Right lobe of liver (tissue), 6 donors: ENCODE measurements at regions not wholly inside any gene's neighbourhood (a gene's known extent, or its start where the extent isn't known, plus 50 kb on each side); places are given as distances from the start of the nearest gene placed in this dataset.
"Not testable (repeated sequence)": the region's sequence is repeated elsewhere in the genome, so short reads cannot be mapped to it uniquely, and the experiment has no call there.

Experiments used
- ATAC-seq, 4 donors: fragments of 200-7000 bp; cut with Tn5 transposase; one replicate each; pipeline ENCODE4 v1.9.1; 2020; ENCODE audit warnings: mild to moderate bottlenecking in 4 of 4, moderate library complexity in 4 of 4
- DNase-seq, 3 donors: peaks; one replicate each; pipeline ENCODE4 v3.0.0-alpha.2; 2020
- H3K27ac ChIP-seq, 3 donors: fragments of 200-600 bp; one replicate each; pipeline ENCODE4 v1.8.0; 2022
- H3K27me3 ChIP-seq, 2 donors: fragments of 200-600 bp; one replicate each; pipeline ENCODE4 v1.8.0; 2022
- H3K36me3 ChIP-seq, 4 donors: fragments of 200-600 bp; sonication (generic) in 1 of 4; one replicate each; pipeline versions ENCODE4 v1.5.1 to v1.8.0; 2017 to 2022; ENCODE audit warnings: control low read depth in 1 of 4
- H3K4me1 ChIP-seq, 4 donors: fragments of 200-600 bp; sonication (generic) in 1 of 4; one replicate each; pipeline versions ENCODE4 v1.5.1 to v1.8.0; 2017 to 2022; ENCODE audit warnings: control low read depth in 1 of 4
- H3K4me3 ChIP-seq, 3 donors: fragments of 200-600 bp; one replicate each; pipeline ENCODE4 v1.8.0; 2022
- H3K9me3 ChIP-seq, 4 donors: fragments of 200-600 bp; sonication (generic) in 1 of 4; one replicate each; pipeline versions ENCODE4 v1.5.1 to v1.8.0; 2017 to 2022; ENCODE audit warnings: control low read depth in 1 of 4
- POLR2A ChIP-seq: fragments of 450-650 bp; IDR thresholded peaks from one replicate; pipeline ENCODE4 v1.6.1; 2017; ENCODE audit warnings: antibody characterized with exemption, mild to moderate bottlenecking
- WGBS: methylation state at CpG from one replicate; pipeline ENCODE4 v1.1.6; 2018; ENCODE audit warnings: low coverage, low lambda C conversion rate; ENCODE audit not compliant: insufficient coverage; ENCODE audit errors: missing lambda C conversion rate; 5-methylcytosine and 5-hydroxymethylcytosine counted together
- intact Hi-C, 2 donors: fragments of 100-400 bp; cut with DNase I; formaldehyde crosslinking; loops; one replicate each; pipeline versions ENCODE4 v1.11.2 to v1.14.1; 2022
- TF ChIP-seq, protein P1 (sequence below), 4 donors: fragments of 200-600 bp in 3 of 4; fragments of 450-650 bp in 1 of 4; IDR thresholded peaks; one replicate each; pipeline versions ENCODE4 v1.5.1 to v1.8.0; 2016 to 2022; ENCODE audit warnings: antibody characterized with exemption in 4 of 4, mild to moderate bottlenecking in 2 of 4
- donor health status: DM: no; HTN: yes; CAD: no.
- donor health status: DM: no; HTN: no; CAD: no.
- donor health status: DM: no; HTN: no; CAD: no.
- donor health status: DM: no; HTN: yes; CAD: no.
- donor health status: DM: no; HTN: yes; CAD: no.

DNA sequence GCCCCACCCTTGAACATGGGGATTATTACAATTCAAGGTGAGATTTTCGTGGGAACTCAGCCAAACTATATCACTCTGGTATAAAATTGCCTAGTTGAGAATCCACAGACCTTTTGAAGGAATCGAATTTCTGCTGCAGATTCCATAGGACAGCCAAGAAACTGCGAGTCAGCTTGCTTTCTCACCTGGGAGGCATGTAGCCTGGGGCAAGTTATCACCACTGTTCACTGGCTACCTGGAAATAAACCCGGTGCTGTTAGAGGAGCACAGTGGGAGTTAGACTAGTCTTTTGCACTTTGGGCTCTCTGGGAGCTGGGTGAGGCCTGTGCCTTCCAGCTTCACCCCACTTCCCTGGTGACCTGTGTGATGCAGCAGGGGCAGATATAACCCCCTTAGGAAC lies 1043.5 kb downstream of the TDRD15 start:
- H3K27ac ChIP-seq, result no peak overlapping the region
- H3K4me1 ChIP-seq, result no peaks in the 10 kb centered on the region
- no peaks in the 10 kb centered on the region for H3K27me3 ChIP-seq
- WGBS, result 40% methylated on average over 2 of the region's 4 CpGs
- intact Hi-C loops, result no loop called here
- no peak overlapping the region for H3K4me3 ChIP-seq
- no peak for TF ChIP-seq POLR2A
- no peak for ATAC-seq
- no peaks in the 10 kb centered on the region for H3K36me3 ChIP-seq
- peaks cover 0 to 4% (median 0%) of the 10 kb centered on the region in 4 donors for H3K9me3 ChIP-seq
- no peak for DNase-seq

DNA sequence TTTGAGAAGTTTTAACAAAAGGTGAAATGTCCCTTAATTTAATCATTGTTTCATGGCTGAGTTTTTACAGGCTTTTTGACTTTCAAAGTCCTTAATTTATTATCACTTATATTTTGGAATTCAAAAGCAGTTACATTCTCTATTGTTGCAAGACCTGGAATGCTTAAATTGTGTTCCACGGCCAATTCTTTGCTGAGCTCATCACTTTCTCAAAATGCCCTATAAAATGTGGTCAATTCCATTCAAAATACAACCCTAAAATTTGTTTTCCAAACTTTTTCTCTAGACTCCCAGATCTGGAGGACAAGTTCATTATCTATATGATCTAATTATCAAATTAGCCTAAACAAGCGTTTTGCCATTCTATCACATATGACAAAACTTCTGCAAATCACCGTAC lies 1051.2 kb downstream of the TDRD15 start:
- no peak overlapping the region for H3K4me3 ChIP-seq
- DNase-seq (no peak), ATAC-seq (no peak)
- H3K27me3 ChIP-seq, result no peaks in the 10 kb centered on the region
- H3K9me3 ChIP-seq, result no peaks in the 10 kb centered on the region
- H3K4me1 ChIP-seq, result no peaks in the 10 kb centered on the region
- no peaks in the 10 kb centered on the region for H3K36me3 ChIP-seq
- 74% methylated on average over 3 of the region's 3 CpGs for WGBS
- no peak overlapping the region for H3K27ac ChIP-seq
- intact Hi-C loops, result no loop called here
- TF ChIP-seq POLR2A, result no peak
- TF ChIP-seq, protein P1, sequence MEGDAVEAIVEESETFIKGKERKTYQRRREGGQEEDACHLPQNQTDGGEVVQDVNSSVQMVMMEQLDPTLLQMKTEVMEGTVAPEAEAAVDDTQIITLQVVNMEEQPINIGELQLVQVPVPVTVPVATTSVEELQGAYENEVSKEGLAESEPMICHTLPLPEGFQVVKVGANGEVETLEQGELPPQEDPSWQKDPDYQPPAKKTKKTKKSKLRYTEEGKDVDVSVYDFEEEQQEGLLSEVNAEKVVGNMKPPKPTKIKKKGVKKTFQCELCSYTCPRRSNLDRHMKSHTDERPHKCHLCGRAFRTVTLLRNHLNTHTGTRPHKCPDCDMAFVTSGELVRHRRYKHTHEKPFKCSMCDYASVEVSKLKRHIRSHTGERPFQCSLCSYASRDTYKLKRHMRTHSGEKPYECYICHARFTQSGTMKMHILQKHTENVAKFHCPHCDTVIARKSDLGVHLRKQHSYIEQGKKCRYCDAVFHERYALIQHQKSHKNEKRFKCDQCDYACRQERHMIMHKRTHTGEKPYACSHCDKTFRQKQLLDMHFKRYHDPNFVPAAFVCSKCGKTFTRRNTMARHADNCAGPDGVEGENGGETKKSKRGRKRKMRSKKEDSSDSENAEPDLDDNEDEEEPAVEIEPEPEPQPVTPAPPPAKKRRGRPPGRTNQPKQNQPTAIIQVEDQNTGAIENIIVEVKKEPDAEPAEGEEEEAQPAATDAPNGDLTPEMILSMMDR (IDR thresholded peaks at IDR 0.05), result no peak

DNA sequence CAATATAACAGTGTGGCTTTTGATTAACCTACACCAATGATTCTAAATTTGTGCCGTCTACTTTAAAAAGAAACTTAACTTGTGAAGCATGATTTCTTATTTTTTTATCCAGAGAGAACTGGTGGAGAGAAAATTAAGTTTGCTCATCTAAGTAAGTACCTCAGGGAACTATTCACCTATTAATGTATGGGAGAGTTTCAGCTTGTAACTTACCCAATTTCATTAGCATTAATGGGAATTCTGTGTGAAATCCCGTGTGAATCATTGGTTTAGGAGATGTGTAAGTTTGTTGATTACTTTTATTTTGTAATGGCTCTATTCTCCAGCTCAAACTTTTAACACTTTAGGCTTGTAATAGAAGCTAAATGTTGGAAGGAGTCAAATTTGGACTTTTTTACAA lies 1061.5 kb downstream of the TDRD15 start:
- Histone ChIP-seq H3K4me3 (no peak overlapping the region), H3K4me1 (no peaks in the 10 kb centered on the region), H3K9me3 (no peaks in the 10 kb centered on the region), H3K36me3 (no peaks in the 10 kb centered on the region), H3K27ac (no peak overlapping the region), H3K27me3 (no peaks in the 10 kb centered on the region)
- DNase-seq, result no peak
- TF ChIP-seq, protein P1 (IDR thresholded peaks at IDR 0.05), result no peak
- TF ChIP-seq POLR2A, result no peak
- ATAC-seq, result no peak
- 71% methylated on average over 2 of the region's 2 CpGs for WGBS
- intact Hi-C loops, result no loop called here

DNA sequence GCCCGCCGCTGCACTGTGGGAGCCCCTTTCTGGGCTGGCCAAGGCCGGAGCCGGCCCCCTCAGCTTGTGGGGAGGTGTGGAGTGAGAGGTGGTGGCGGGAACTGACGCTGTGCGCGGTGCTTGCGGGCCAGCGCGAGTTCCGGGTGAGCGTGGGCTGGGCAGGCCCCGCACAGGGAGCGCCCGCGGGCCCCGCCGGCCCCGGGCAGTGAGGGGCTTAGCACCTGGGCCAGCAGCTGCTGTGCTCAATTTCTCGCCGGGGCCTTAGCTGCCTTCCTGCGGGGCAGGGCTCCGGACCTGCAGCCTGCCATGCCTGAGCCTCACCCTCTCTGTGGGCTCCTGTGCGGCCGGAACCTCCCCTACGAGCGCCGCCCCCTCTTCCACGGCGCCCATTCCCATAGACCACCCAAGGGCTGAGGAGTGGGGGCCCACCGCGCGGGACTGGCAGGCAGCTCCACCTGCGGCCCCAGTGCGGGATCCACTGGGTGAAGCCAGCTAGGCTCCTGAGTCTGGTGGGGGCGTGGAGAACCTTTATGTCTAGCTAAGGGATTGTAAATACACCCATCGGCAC lies 1062.6 kb downstream of the TDRD15 start:
- DNase-seq, intact Hi-C loops: not testable (repeated sequence)
- WGBS, result no CpG with 5 or more reads among the region's 38 CpGs

DNA sequence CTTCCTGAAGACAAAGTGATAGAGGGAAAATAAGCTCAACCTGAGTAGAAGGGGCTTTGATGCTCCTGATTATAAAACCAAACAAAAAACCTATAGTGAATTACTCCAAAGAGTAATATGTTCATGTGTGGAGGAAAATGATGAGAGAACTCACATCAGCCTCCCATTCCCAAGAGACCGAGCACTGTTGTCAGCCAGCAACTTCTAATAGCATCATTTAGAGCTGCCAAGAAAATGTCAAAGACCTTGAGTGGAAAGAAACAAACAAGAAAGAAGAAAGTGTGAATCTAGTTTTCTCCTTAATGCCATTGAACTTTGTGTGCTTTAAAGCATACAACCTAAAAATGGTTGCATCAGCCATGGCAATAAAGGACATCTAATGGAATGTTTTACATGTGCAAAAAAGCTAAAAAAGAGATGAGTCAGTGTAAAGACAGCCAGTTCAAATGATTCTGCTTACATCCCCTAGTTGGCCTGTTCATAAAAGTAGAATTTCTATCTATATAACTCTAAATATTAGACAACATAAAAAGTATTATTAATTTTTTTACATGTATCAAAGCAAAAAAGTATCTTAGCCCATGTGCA lies 1066.2 kb downstream of the TDRD15 start:
- ATAC-seq (no peak), DNase-seq (no peak)
- Histone ChIP-seq H3K36me3 (no peaks in the 10 kb centered on the region), H3K9me3 (no peaks in the 10 kb centered on the region), H3K4me3 (no peak overlapping the region), H3K4me1 (no peaks in the 10 kb centered on the region), H3K27me3 (no peaks in the 10 kb centered on the region), H3K27ac (no peak overlapping the region)
- 67% methylated on average over 1 of the region's 1 CpG for WGBS
- TF ChIP-seq, protein P1 (IDR thresholded peaks at IDR 0.05), result no peak
- no peak for TF ChIP-seq POLR2A
- intact Hi-C loops, result no loop called here

More for the DNA sequence above, 1062.6 kb downstream of the TDRD15 start:
- H3K4me1 ChIP-seq, H3K27me3 ChIP-seq, ATAC-seq, H3K27ac ChIP-seq, H3K36me3 ChIP-seq, H3K4me3 ChIP-seq, H3K9me3 ChIP-seq: not testable (repeated sequence)
